CD4-positive, alpha-beta T cell treated with Interleukin-15 for 1 hour (primary cell): ENCODE measurements at regions not wholly inside any gene's neighbourhood (a gene's known extent, or its start where the extent isn't known, plus 50 kb on each side); places are given as distances from the start of the nearest gene placed in this dataset.
"Not testable (repeated sequence)": the region's sequence is repeated elsewhere in the genome, so short reads cannot be mapped to it uniquely, and the experiment has no call there.

Experiments used
- DNase-seq: peaks from one replicate; pipeline ENCODE4 v3.0.0-alpha.2; 2020

GRCh38 chr5:167295681-167296005 is 995.8 kb upstream of the WWC1 start:
- no peak for DNase-seq

- DNase-seq = no peak
These were observed 995.4 kb upstream of the WWC1 start for GRCh38 chr5:167296066-167296465.

GRCh38 chr5:167296661-167297060 is 994.8 kb upstream of the WWC1 start:
- DNase-seq = no peak

- not testable (repeated sequence) for DNase-seq
These were observed 991.6 kb upstream of the WWC1 start for GRCh38 chr5:167299861-167300260.

GRCh38 chr5:167303582-167303981 is 987.9 kb upstream of the WWC1 start:
- no peak for DNase-seq

GRCh38 chr5:167304834-167305469 is 986.5 kb upstream of the WWC1 start:
- no peak for DNase-seq

GRCh38 chr5:167305591-167306213 is 985.7 kb upstream of the WWC1 start:
- no peak for DNase-seq

GRCh38 chr5:167307042-167307441 is 984.4 kb upstream of the WWC1 start:
- DNase-seq = no peak

- no peak for DNase-seq
These were observed 983.0 kb upstream of the WWC1 start for GRCh38 chr5:167308466-167308865.

- DNase-seq = no peak
These were observed 981.4 kb upstream of the WWC1 start for GRCh38 chr5:167309941-167310517.

- no peak for DNase-seq
These were observed 980.1 kb upstream of the WWC1 start for GRCh38 chr5:167311340-167311739.

- no peak for DNase-seq
These were observed 979.2 kb upstream of the WWC1 start for GRCh38 chr5:167312225-167312624.

- DNase-seq = no peak
These were observed 975.7 kb upstream of the WWC1 start for GRCh38 chr5:167315762-167316161.

GRCh38 chr5:167317884-167318283 is 973.6 kb upstream of the WWC1 start:
- DNase-seq = no peak

- no peak for DNase-seq
These were observed 972.2 kb upstream of the WWC1 start for GRCh38 chr5:167319243-167319642.

GRCh38 chr5:167320019-167320418 is 971.4 kb upstream of the WWC1 start:
- no peak for DNase-seq

GRCh38 chr5:167332309-167332708 is 959.1 kb upstream of the WWC1 start:
- DNase-seq = no peak

- DNase-seq = no peak
These were observed 955.3 kb upstream of the WWC1 start for GRCh38 chr5:167336161-167336560.

- DNase-seq = no peak
These were observed 952.2 kb upstream of the WWC1 start for GRCh38 chr5:167339205-167339604.

- DNase-seq = no peak
These were observed 945.0 kb upstream of the WWC1 start for GRCh38 chr5:167346461-167346860.

- DNase-seq = no peak
These were observed 943.1 kb upstream of the WWC1 start for GRCh38 chr5:167348251-167348926.

GRCh38 chr5:167348980-167349379 is 942.5 kb upstream of the WWC1 start:
- no peak for DNase-seq

- no peak for DNase-seq
These were observed 940.1 kb upstream of the WWC1 start for GRCh38 chr5:167351316-167351715.

GRCh38 chr5:167352801-167353200 is 938.6 kb upstream of the WWC1 start:
- DNase-seq = no peak
